Psoas muscle (tissue), 7 donors: ENCODE measurements at regions not wholly inside any gene's neighbourhood (a gene's known extent, or its start where the extent isn't known, plus 50 kb on each side); places are given as distances from the start of the nearest gene placed in this dataset.

ENCODE experiments used
- ATAC-seq, 4 donors: fragments of 200-7000 bp; cut with Tn5 transposase; one replicate each; pipeline ENCODE4 v1.9.1; 2020; ENCODE audit warnings: moderate library complexity in 3 of 4, mild to moderate bottlenecking in 2 of 4
- DNase-seq, 2 donors: peaks; one replicate each; pipeline ENCODE4 v3.0.0-alpha.2; 2020
- H3K27ac ChIP-seq: fragments of 200-600 bp; one replicate; pipeline ENCODE4 v1.8.0; 2022
- H3K27me3 ChIP-seq, 3 donors: fragments of 200-600 bp in 1 of 3; one replicate each; pipeline versions ENCODE4 v1.6.1 to v1.8.0; 2013 to 2022; ENCODE audit warnings: low read length in 2 of 3, mild to moderate bottlenecking in 2 of 3, moderate library complexity in 1 of 3; ENCODE audit not compliant: insufficient read depth in 3 of 3
- H3K36me3 ChIP-seq, 2 donors: fragments of 200-600 bp in 1 of 2; one replicate each; pipeline versions ENCODE4 v1.6.1 to v1.8.0; 2013 to 2022; ENCODE audit warnings: low read depth in 1 of 2, mild to moderate bottlenecking in 1 of 2, moderate library complexity in 1 of 2; ENCODE audit not compliant: insufficient read depth in 1 of 2
- H3K4me1 ChIP-seq: fragments of 200-600 bp; one replicate; pipeline ENCODE4 v1.8.0; 2022
- H3K4me3 ChIP-seq: fragments of 200-600 bp; one replicate; pipeline ENCODE4 v1.8.0; 2022; ENCODE audit warnings: mild to moderate bottlenecking
- H3K9me3 ChIP-seq: fragments of 200-600 bp; one replicate; pipeline ENCODE4 v1.8.0; 2022
- WGBS, 3 donors: extraction: QIAGEN DNeasy Blood & Tissue Kit; methylation state at CpG; one replicate each; pipeline versions ENCODE4 v1.1.6 to v1.1.7; 2013; 5-methylcytosine and 5-hydroxymethylcytosine counted together
- intact Hi-C, 2 donors: fragments of 100-400 bp; cut with DNase I; formaldehyde crosslinking; loops; one replicate each; pipeline versions ENCODE4 v1.11.0 to v1.14.2; 2022
- TF ChIP-seq, protein P1 (sequence below): fragments of 200-600 bp; IDR thresholded peaks from one replicate; pipeline ENCODE4 v1.8.0; 2022; ENCODE audit warnings: antibody characterized with exemption
- donor health status: healthy with polysubstance abuse.
- donor health status: DM: no; HTN: no; CAD: no; lungs with moderate emphysema.
- donor health status: Bipolar disorder and iron deficiency.
- donor health status: healthy.
- donor health status: DM: yes; HTN: yes; CAD: no.
- donor health status: DM: no; HTN: no; CAD: no.
- donor health status: DM: yes; HTN: yes; CAD: no.

DNA sequence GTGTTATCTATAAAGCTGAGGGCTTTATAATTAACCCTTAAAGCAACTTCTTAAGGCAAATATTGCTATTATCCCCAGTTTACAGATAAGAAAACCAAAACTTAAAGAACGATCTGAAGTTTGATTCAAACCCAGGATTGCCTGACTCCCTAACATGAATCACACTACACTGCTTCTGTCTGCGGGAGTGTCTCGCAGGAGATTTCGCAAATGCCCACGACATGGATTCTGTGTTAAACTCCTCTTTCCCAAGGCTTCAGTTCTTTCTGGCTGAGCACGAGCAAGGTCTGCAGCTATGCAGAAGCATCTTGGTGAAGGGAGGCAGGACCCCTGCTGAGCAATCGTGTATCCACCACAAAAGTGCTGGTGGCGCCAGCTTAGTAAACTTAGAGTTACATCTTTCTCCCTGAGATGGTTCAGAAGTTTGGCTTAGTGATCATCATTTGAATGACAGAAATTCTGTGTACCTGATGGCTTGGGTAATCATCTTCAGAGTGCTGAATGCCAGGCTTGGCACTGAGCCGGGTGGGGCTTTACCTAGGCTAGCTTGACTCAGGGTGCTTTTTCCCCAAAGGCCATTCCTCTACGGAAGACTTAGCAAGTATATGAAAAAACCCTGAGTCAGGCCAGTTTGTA is 81.4 kb upstream of the PIK3R1 start:
- 85 to 89% (median 85%) methylated on average over 10 of the region's 10 CpGs for WGBS, 3 donors

DNA sequence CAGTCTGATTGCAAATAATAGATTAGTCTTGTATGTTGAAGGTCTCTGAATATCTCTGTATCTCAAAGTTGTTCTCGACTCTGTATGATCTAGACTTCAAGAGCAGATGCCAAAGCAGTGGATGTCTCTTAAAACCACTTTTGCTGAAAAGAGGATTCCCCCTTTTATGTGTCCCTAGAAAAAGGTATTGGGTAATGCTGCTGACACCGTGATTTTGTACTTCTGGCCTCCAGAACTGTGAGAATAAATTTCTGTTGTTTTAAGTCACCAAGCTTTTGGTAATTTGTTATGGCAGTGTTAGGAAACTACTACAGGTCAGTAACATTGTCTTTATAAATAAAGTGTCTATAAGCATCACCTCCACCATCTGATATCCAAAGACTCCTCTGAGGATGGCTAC is 85.3 kb upstream of the PIK3R1 start:
- intact Hi-C loops = no loop called here
- TF ChIP-seq, protein P1, sequence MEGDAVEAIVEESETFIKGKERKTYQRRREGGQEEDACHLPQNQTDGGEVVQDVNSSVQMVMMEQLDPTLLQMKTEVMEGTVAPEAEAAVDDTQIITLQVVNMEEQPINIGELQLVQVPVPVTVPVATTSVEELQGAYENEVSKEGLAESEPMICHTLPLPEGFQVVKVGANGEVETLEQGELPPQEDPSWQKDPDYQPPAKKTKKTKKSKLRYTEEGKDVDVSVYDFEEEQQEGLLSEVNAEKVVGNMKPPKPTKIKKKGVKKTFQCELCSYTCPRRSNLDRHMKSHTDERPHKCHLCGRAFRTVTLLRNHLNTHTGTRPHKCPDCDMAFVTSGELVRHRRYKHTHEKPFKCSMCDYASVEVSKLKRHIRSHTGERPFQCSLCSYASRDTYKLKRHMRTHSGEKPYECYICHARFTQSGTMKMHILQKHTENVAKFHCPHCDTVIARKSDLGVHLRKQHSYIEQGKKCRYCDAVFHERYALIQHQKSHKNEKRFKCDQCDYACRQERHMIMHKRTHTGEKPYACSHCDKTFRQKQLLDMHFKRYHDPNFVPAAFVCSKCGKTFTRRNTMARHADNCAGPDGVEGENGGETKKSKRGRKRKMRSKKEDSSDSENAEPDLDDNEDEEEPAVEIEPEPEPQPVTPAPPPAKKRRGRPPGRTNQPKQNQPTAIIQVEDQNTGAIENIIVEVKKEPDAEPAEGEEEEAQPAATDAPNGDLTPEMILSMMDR = no peak
- no peak for DNase-seq

More for the DNA sequence above, 81.4 kb upstream of the PIK3R1 start:
- no peaks in the 10 kb centered on the region for H3K36me3 ChIP-seq
- intact Hi-C loops = no loop called here
- DNase-seq (no peak), ATAC-seq (no peak)
- H3K9me3 ChIP-seq = no peaks in the 10 kb centered on the region
- no peak overlapping the region for H3K27ac ChIP-seq
- no peaks in the 10 kb centered on the region for H3K27me3 ChIP-seq
- H3K4me3 ChIP-seq = no peak overlapping the region
- no peaks in the 10 kb centered on the region for H3K4me1 ChIP-seq
- TF ChIP-seq, protein P1 = no peak

DNA sequence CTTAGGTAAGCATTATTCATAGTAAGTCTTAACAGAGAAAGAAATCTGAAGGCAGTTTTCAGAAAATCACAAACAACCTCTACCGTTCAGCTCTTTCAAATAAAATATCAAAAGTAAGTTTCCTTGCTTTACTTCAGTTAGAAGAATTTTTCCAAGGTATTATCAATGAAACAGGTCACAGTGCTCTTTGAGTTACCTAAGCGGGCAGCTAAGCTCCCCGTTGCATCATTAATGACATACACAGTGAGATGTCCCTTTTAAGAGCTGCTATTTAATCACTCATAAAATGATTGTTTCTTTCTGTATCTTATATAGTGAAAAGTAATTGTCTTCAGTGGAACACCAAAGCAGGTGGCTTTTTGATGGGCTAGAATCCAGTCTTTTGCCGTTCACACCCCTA is 86.2 kb upstream of the PIK3R1 start:
- Histone ChIP-seq H3K27me3 (no peaks in the 10 kb centered on the region), H3K9me3 (no peaks in the 10 kb centered on the region), H3K27ac (no peak overlapping the region), H3K4me1 (no peaks in the 10 kb centered on the region), H3K36me3 (no peaks in the 10 kb centered on the region), H3K4me3 (no peak overlapping the region)
- whole genome bisulfite sequencing, 3 donors = 67 to 82% (median 77%) methylated on average over 4 of the region's 4 CpGs
- TF ChIP-seq, protein P1 = no peak
- ATAC-seq = no peak
- DNase-seq = no peak
- intact Hi-C loops = no loop called here

More for the DNA sequence above, 85.3 kb upstream of the PIK3R1 start:
- no peak overlapping the region for H3K27ac ChIP-seq
- no peak for ATAC-seq
- 41 to 63% (median 48%) methylated on average over 2 of the region's 2 CpGs for WGBS, 3 donors
- H3K27me3 ChIP-seq = no peaks in the 10 kb centered on the region
- no peaks in the 10 kb centered on the region for H3K4me1 ChIP-seq
- H3K9me3 ChIP-seq = no peaks in the 10 kb centered on the region
- no peaks in the 10 kb centered on the region for H3K36me3 ChIP-seq
- H3K4me3 ChIP-seq = no peak overlapping the region

DNA sequence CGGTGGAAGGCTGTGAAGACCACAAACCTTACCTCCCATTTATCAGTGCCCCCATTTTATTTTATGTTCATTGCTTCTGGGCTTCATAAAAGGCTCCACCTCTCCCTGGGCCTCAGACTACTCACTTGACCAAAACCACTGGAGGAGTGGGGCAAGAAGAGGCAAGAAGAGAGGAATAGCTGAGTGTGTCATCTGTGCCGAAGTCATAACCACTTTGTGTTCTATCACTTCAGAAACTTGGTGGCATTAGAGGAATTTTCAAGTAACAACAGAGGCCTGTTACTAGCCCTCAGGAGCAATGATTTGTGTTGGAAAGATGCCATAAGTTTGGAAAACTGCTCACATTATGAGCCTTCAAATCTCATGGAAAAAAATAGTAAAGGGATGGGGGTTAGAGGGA is 88.7 kb upstream of the PIK3R1 start:
- H3K4me3 ChIP-seq = no peak overlapping the region
- H3K27ac ChIP-seq = no peak overlapping the region
- WGBS, 3 donors = 88 to 96% (median 94%) methylated on average over 2 of the region's 2 CpGs
- H3K4me1 ChIP-seq = no peaks in the 10 kb centered on the region
- intact Hi-C loops = no loop called here
- TF ChIP-seq, protein P1 = no peak
- H3K36me3 ChIP-seq = no peaks in the 10 kb centered on the region
- DNase-seq (no peak), ATAC-seq (no peak)
- H3K9me3 ChIP-seq = no peaks in the 10 kb centered on the region
- H3K27me3 ChIP-seq = no peaks in the 10 kb centered on the region
